ENCODE measurements at regions not wholly inside any gene's neighbourhood (a gene's known extent, or its start where the extent isn't known, plus 50 kb on each side); places are given as distances from the start of the nearest gene placed in this dataset.

DNA sequence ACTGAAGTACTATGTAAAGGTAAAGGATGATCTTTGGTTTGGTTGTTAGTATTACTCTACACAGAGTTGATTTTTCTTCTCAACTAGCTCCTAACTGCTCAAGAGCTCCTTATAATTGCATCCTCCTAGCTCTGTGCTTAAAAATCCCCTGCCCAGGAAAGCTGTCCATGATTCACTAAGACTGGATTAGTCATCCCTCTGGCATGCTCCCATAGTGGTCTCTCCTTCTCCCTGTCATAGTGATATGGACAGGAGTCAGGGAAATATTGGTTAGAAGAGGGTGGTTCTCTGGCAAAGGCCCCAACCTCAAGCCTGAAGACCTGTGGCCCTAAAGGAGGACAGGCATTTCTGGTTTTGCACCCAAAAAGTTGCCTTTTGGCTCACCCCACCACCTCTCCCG is 242.3 kb upstream of the KCNIP4 start:
- H3K9me1 ChIP-seq (replicated peaks; ENCODE audit: control insufficient read depth, extremely low read depth, insufficient read depth, low read length): no peaks in the 10 kb centered on the region
- no TSS peak for BruUV-seq (replicated peaks)
- ChIA-PET POLR2A (no interaction called here), CTCF (no interaction called here)
- no peak overlapping the region for H2AFZ ChIP-seq (ENCODE audit: low read depth, low read length)
- no peak overlapping the region for H3K4me2 ChIP-seq (ENCODE audit: insufficient read depth, low read length)
- H3K27me3 ChIP-seq (ENCODE audit: control insufficient read depth in 2 of 2, insufficient read depth in 2 of 2, low read length in 2 of 2): no peaks in the 10 kb centered on the region
- H4K20me1 ChIP-seq (replicated peaks; ENCODE audit: control insufficient read depth, extremely low read depth, insufficient read depth, low read length): no peaks in the 10 kb centered on the region
- no peak for FAIRE-seq
- H3K9me3 ChIP-seq (replicated peaks; ENCODE audit: control insufficient read depth, insufficient read depth, low read length): peaks cover 5% of the 10 kb centered on the region
- intact Hi-C loops (cut with micrococcal nuclease) (no loop called here), dilution Hi-C loops (cut with MboI; ENCODE audit: extremely low pct_ligation_motif_present, low sequenced_read_pairs) (no loop called here)
- no peak overlapping the region for H3K4me3 ChIP-seq (replicated peaks in 1 of 3; ENCODE audit: insufficient read depth in 1 of 3, low read depth in 1 of 3, low read length in 3 of 3)
- H3K27ac ChIP-seq (ENCODE audit: insufficient read depth, low read depth, low read length): no peak overlapping the region
- no peak overlapping the region for H3K9ac ChIP-seq (replicated peaks; ENCODE audit: extremely low read depth, insufficient read depth, low read length)
- H3K36me3 ChIP-seq (ENCODE audit: control insufficient read depth in 2 of 2, extremely low read depth in 1 of 2, insufficient read depth in 2 of 2, low read length in 2 of 2): no peaks in the 10 kb centered on the region
- no peak for DNase-seq (ENCODE audit: low read depth, low spot score)
- no peaks in the 10 kb centered on the region for H3K4me1 ChIP-seq (ENCODE audit: control insufficient read depth, extremely low read depth, insufficient read depth, low read length)
- no peak for TF ChIP-seq MYC (IDR thresholded peaks at IDR 0.05; ENCODE audit: low read depth, low read length)
- TF ChIP-seq POLR2A (IDR thresholded peaks at IDR 0.05; ENCODE audit: low read depth, low read length): no peak
- TF ChIP-seq EZH2 (IDR thresholded peaks at IDR 0.05; ENCODE audit: borderline replicate concordance, low read depth, low read length, severe bottlenecking): no peak
- TF ChIP-seq FOS (IDR thresholded peaks at IDR 0.05; ENCODE audit: borderline replicate concordance, insufficient read depth, low read length): peak; percentile 68
- TF ChIP-seq, protein P1, sequence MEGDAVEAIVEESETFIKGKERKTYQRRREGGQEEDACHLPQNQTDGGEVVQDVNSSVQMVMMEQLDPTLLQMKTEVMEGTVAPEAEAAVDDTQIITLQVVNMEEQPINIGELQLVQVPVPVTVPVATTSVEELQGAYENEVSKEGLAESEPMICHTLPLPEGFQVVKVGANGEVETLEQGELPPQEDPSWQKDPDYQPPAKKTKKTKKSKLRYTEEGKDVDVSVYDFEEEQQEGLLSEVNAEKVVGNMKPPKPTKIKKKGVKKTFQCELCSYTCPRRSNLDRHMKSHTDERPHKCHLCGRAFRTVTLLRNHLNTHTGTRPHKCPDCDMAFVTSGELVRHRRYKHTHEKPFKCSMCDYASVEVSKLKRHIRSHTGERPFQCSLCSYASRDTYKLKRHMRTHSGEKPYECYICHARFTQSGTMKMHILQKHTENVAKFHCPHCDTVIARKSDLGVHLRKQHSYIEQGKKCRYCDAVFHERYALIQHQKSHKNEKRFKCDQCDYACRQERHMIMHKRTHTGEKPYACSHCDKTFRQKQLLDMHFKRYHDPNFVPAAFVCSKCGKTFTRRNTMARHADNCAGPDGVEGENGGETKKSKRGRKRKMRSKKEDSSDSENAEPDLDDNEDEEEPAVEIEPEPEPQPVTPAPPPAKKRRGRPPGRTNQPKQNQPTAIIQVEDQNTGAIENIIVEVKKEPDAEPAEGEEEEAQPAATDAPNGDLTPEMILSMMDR (IDR thresholded peaks at IDR 0.05; ENCODE audit: extremely low read depth in 1 of 2, insufficient read depth in 1 of 2, low read depth in 1 of 2, low read length in 2 of 2): no peak
- no peaks in the 10 kb centered on the region for H3K79me2 ChIP-seq (ENCODE audit: control insufficient read depth, insufficient read depth, low read length)

DNA sequence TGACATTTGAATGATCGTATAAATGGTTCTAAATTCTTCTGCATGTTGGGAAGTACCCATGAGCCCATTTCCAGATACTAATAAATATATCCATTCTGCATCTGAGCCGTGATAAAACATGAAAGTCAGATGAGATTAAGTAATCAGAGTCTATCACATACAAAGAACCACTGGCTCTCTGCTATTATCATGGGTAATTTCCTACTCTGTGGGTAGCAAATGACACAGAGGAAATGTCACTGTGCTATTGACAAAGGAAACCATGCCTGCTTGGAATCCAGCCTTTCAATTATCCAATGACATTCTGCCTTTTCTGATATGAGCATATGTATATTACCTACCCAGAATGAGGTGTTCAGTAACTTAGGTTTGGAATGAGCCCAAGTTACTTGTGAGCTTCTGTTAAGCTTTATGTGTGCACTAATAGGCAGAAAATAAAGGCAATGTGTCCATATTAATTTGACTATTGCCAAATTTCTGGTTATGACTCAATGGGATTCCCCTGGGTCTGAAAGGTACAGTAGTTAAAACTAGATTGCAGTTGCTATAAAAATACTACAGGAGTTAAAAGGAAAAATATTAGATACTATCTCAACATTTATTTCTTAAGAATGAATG is 238.7 kb upstream of the KCNIP4 start:
- ChIA-PET CTCF (no interaction called here), POLR2A (no interaction called here)
- no peak overlapping the region for H2AFZ ChIP-seq (ENCODE audit: low read depth, low read length)
- H3K4me1 ChIP-seq (ENCODE audit: control insufficient read depth, extremely low read depth, insufficient read depth, low read length): no peaks in the 10 kb centered on the region
- FAIRE-seq (no peak), DNase-seq (ENCODE audit: low read depth, low spot score) (no peak)
- H3K79me2 ChIP-seq (ENCODE audit: control insufficient read depth, insufficient read depth, low read length): no peaks in the 10 kb centered on the region
- no peaks in the 10 kb centered on the region for H3K36me3 ChIP-seq (ENCODE audit: control insufficient read depth in 2 of 2, extremely low read depth in 1 of 2, insufficient read depth in 2 of 2, low read length in 2 of 2)
- no peaks in the 10 kb centered on the region for H3K27me3 ChIP-seq (ENCODE audit: control insufficient read depth in 2 of 2, insufficient read depth in 2 of 2, low read length in 2 of 2)
- no peak overlapping the region for H3K27ac ChIP-seq (ENCODE audit: insufficient read depth, low read depth, low read length)
- H3K4me2 ChIP-seq (ENCODE audit: insufficient read depth, low read length): no peak overlapping the region
- no TSS peak for BruUV-seq (replicated peaks)
- no peak overlapping the region for H3K4me3 ChIP-seq (replicated peaks in 1 of 3; ENCODE audit: insufficient read depth in 1 of 3, low read depth in 1 of 3, low read length in 3 of 3)
- no peaks in the 10 kb centered on the region for H4K20me1 ChIP-seq (replicated peaks; ENCODE audit: control insufficient read depth, extremely low read depth, insufficient read depth, low read length)
- no peak overlapping the region for H3K9ac ChIP-seq (replicated peaks; ENCODE audit: extremely low read depth, insufficient read depth, low read length)
- H3K9me1 ChIP-seq (replicated peaks; ENCODE audit: control insufficient read depth, extremely low read depth, insufficient read depth, low read length): no peaks in the 10 kb centered on the region
- TF ChIP-seq, protein P1 (IDR thresholded peaks at IDR 0.05; ENCODE audit: extremely low read depth in 1 of 2, insufficient read depth in 1 of 2, low read depth in 1 of 2, low read length in 2 of 2): no peak
- TF ChIP-seq FOS (IDR thresholded peaks at IDR 0.05; ENCODE audit: borderline replicate concordance, insufficient read depth, low read length): no peak
- intact Hi-C loops (cut with micrococcal nuclease): no loop called here
- peaks cover 6% of the 10 kb centered on the region for H3K9me3 ChIP-seq (replicated peaks; ENCODE audit: control insufficient read depth, insufficient read depth, low read length)
- dilution Hi-C loops (cut with MboI; ENCODE audit: extremely low pct_ligation_motif_present, low sequenced_read_pairs): no loop called here

All from endothelial cell of umbilical vein (primary cell).